HG02938 (cell line): ENCODE measurements at regions not wholly inside any gene's neighbourhood (a gene's known extent, or its start where the extent isn't known, plus 50 kb on each side); places are given as distances from the start of the nearest gene placed in this dataset.
"Not testable (repeated sequence)": the region's sequence is repeated elsewhere in the genome, so short reads cannot be mapped to it uniquely, and the experiment has no call there.

Experiments
- ATAC-seq: cut with Tn5 transposase; IDR thresholded peaks from one replicate; pipeline ENCODE4 v1.9.1; 2021; ENCODE audit warnings: mild to moderate bottlenecking, moderate library complexity; ENCODE audit not compliant: unreplicated experiment

DNA sequence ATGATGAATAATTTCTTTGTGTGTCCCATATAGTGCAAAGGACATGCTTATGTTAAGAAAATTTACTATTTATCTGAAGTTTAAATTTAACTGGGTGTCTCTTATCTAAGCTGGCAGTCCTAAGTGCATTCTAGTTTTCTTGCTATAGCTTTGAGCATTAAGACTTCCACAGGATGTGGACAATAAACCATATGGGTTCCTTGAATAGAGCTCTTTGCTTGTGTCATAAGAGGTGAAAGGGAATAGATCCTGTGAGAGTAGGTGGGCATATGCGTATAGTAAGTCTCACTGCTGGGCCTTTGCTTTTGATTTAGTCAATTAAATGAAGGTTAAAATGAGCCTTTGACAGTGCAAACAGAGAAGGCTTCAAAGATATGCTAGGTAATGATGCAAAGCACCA lies 223.4 kb upstream of the GYPA start:
- ATAC-seq: no peak

DNA sequence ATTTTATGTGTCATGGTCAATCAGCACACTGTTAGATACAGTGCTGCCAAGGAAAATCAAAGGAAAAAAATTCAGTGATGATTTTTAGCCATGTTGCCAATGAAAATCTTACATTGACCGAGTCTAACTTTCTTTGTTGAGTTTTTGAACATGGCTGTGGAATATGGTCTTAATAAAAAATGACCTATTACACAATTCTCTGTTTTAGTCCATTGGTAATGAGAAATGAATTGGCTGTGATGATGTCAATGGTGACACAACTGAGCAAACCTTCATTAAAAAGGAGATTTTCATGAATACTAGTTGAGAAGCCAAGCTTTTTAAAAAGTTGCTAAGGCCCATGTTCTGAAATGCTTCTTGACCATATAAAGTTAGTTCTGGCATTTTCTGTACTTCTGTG lies 225.9 kb upstream of the GYPA start:
- ATAC-seq: no peak

DNA sequence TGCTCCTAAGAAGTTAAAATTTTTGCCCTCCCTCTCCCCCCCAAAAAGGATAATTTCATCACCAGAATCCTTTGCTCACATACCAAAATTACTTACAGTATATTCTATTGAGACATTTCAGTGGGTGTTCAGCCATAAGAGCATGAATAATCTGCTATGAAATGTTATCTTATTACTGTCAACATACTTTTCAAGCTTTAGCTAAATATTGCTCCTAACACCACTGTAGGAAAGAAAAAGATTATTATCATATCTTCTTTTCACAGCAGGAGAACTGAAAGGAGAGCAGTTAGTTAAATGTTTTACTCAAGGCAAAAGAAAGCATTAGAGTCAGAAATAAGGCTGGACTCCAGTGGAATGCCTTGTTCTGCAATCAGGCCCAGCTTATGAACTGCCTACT lies 231.0 kb upstream of the GYPA start:
- no peak for ATAC-seq

DNA sequence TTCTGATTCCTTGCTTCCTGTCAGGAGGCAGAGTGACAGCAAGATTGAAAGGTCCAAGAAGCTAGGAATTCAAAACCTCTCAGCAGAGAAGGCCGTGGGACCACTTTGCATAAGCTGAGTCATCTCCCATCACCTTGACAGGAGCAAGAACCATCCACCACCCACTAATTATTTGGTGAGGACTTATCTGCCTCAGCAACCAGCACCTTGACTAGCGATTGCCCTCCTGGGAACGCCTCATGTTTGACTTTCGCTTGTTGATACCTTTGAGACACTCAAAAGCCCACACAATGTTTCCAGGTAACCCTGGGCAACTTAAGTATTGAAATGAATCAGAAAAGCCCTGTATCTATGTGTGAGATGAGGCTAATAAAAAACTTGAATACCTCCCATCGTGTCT lies 233.5 kb upstream of the GYPA start:
- ATAC-seq: peak; percentile 94

DNA sequence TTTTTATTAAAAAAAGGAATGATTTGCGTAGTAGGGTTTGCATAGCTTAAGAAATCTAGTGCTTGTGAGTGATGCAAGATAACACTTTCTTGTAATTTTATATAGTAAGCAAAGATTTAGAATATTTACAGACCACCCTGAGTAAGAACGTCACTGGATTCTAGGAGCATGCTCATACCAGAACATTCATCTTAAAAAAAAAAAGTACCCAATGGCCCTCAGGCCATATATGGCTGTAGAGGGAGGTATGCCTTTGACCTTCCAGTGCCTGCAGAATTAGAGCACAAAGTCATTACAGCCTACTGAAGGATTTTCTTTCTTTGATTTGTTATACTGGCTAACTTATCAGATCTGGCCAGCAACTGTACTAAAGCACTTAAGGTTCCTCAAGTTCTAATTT lies 236.3 kb upstream of the GYPA start:
- ATAC-seq: no peak

DNA sequence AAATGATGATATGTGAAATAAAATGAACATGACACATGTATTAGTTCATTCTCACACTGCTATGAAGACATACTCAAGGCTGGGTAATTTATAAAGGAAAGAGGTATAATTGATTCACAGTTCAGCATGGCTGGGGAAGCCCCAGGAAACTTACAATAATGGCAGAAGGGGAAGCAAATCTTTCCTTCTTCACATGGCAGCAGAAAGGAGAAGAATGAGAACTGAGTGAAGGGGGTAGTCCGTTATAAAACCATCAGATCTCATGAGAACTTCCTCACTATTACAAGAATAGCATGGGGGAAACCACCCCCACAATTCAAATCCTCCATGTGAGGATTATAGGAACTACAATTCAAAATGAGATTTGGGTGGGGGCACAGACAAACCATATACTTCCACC lies 243.9 kb upstream of the GYPA start:
- ATAC-seq: no peak

DNA sequence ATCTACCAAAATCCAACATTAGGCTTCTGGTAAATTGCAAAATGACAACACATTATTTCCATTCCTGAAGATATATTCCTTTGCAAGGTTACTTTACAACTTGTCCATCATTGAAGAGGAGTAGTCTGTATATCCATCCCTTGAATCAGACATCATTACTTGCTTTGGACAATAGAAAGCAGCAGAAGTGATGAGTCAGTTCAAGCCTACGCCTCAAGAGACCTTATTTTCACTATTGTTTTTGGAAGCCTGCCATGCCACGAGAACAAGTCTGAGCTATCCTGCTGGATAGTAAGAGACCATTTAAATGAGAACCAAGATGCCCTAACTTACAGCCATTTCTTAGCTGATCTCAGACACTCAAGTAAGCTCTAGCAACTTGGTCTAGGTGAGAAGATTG lies 246.0 kb upstream of the HHIP start:
- ATAC-seq: peak; percentile 97

DNA sequence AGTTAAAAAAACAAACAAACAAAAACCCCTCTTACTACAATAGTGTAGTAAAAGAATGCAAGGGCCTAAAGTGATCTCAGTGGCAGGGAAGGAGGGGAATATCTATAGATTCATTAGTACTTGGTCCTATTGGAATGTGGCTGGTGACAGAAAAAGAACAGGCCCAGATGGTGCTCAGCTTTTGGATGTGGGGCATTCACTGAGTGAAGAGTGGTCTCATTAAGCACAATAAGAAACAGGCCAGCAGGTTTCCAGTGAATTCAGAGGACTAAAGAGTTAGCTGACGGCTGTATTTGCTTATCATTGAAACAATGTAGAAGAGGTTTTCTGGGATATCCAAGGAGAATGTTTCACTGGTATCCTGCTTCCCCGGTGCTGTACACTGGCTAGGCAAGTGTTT lies 243.8 kb upstream of the HHIP start:
- no peak for ATAC-seq

DNA sequence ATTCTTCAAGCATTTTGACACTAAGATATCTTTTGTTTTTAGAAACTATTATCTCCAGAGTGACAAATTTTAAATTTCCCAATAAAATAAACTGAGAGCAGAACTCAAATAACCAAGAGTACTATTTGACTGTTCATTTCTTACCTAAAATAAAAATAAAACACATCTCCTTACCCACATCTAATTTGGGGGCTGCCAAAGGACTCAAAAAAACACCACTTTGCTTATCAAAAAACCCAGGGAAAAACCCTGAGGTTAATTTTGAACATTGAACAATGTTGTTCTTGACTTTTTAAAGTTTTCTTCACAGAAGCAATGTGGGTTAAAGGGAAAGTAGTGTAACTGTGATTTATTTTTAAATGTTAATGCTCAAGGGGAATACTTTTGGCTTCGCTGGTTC lies 243.0 kb upstream of the HHIP start:
- ATAC-seq: no peak

DNA sequence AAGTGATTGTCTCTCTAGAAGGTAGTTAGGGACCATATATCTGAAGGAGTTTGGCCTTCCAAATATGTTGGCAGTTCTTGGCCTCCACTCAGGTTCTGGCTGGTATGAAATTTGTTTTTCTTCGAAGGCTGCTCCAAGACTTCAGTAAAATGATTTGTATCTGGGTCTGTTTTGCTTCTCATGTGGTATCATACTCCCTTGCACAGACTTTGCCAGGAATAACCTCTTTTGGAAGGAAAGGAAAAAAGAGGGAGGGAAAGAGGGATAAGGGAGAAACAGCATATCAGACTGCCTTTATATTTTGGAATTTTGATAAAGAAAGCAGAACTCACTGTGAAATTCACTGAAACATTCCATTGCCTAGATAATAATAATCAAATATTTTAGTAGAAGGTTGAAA lies 242.1 kb upstream of the HHIP start:
- ATAC-seq: no peak

DNA sequence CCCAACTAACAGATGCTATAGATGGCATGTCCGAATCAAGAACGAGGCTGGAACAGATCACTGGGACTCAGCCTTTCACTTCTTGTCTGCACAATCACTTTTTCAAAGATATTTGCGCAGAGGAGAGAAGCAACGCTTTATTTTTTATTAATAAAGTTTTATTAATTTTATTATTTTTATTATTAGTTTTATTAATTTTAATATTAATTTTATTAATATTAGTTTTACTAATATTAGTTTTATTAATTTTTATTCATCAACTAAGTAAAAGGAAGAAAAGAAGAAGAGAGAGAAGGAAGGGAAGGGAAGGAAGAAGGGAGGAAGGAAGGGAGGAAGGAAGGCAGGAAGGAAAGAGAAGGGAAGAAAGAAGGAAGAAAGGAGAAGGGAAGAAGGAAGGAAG lies 236.4 kb upstream of the HHIP start:
- ATAC-seq: no peak

DNA sequence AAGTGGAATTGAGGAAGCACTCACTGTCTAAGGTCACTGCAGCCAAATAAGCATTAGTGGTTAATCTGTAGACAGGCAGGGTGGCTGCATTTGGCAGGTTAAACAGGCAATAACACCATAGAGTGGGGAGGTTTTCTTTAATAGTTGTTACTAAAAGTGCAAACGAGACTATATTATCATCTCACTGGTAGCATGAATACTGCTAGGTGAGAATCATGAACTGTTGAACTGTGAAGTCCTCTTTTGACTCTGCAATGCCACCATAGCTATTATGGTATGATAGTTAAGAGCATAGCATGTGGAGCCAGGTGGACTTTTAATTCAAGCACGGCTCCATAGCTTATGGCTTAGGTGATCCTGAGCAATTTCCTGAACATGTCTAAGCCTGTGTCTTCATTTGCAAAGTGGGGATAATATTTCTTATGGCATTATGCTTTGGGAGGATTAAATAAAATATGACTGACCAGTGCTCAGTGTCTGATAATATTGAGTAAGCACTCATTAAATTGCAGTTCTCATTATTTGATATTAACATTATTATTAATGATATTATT lies 235.6 kb upstream of the HHIP start:
- ATAC-seq: no peak

DNA sequence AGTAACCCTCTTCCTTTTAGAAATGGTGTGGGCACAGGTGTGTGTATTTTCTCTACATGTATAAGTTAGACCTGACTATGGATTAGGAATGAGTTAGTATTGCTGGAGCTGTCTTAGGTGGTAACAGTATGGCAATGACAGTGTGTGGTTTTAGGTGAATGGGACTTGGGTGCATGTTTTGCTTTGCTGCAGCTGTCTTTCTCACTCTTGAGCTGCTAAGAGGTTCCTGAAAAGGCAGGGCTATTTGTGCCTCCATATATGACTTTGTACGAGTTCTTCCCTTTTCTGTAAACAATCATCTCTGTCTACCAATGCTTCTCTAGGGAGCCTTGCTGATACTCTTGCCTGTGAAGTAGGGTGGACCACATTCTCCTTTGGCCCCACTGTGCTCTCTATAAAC lies 234.8 kb upstream of the HHIP start:
- no peak for ATAC-seq

DNA sequence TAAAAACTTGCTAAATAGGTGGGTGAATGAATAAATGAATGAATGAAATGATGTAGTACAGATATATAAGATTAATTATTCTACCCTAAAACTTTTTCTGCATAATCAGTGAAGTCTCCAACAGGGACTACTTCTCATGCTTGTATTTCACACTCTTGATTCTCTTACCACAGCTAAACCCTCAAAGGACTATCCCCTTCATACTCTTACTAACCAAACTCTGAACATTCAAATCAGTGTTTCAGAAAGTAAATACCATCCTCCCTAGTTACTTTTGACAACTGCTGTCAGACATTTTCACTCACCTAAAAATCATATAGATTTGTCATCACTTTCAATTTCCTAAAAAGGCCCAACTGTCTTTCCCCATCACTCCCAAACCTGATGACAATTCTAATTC lies 234.3 kb upstream of the HHIP start:
- ATAC-seq: peak; percentile 66

DNA sequence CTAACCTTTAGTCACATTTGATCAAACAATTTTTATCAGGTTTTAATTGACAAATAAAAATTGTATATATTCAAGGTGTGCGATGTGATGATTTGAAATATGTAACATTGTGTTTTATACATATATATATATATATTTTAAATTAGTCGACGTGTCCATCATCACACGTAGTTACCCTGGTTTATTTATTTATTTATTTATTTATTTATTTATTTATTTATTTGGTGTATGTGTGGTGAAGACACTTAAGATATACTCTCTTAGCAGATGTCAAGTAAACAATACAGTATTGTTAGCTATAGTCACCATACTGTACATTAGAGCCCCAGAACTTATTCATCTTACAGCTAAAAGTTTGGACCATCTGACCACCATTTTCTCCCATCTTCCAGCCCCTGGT lies 224.9 kb upstream of the HHIP start:
- ATAC-seq: no peak

DNA sequence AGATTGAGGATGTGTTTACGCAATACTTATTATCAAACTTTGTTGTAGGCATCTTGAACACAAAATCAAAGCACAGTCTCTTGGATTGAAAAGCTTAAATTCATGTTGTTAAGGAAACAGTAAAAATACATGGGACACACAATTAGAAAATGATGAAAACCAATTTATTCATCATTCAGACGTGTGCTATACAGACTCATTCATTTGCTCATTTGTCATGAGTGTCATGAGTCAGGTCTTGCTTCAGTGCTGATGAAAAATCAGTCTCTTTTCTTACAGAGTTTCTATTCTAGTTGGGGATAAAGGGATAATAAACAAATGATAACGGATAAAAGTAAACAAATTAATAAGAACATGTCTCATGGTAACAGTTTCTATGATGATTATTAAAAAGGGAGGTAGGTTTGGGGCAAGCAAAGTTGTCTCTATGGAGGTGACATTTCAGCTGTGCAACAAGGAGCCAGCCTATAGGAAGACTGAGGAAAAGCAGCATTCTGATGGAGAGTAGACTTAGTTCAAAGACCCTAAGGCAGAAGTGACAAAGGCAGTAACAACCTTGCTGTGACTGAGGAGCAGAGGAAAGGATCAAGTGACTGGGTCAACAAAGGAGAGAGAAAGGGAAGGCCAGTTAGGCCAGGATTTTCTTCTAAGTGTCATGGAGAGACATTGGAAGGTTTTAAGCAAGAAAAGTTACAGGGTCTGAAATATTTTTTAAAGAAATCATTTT lies 224.0 kb upstream of the HHIP start:
- no peak for ATAC-seq

DNA sequence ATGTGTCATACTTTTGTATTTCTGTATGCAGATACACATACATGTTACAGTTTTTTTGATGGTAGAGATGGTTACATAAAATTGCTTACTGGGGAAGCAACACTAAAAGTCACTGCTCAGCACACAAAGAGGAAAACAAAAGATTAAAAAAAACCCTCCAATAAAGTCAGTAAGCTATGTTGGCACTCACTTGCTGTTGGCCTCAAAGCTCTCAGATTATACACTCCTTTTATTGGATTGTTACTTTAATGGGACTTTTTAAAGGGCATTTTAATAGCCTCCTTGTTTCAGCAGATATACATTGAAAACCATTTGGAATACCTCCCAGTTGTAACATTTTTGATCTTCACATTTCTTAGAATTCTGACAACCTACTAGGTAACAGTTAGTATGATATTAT lies 222.0 kb upstream of the HHIP start:
- no peak for ATAC-seq

DNA sequence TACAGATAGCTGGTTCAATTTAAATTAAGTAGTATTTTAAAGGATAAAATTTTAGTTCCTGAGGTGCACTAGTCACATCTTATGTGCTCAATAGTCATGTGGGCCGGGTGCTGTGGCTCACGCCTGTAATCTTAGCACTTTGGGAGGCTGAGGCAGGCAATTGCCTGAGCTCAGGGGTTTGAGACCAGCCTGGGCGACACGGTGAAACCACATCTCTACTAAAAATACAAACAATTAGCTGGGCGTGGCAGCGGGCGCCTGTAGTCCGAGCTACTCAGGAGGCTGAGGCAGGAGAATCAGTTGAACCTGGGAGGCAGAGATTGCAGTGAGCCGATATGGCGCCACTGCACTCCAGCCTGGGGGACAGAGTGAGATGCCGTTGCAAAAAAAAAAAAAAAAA lies 219.9 kb upstream of the HHIP start:
- ATAC-seq: not testable (repeated sequence)

DNA sequence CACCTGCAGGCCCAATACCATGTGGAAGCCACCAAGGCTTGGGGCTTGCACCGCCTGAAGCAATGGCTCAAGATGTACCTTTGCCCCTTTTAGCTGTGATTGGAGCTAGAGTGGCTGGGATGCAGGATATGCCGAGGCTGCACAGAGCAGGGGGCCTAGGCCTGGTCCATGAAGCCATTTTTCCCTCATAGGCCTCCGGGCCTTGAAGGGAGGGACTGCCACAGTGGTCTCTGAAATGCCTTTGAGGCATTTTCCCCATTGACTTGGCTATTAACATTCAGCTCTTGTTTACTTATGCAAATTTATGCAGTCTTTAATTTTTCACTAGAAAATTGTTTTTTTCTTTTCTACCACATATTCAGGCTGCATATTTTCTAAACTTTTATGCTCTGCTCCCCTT lies 203.2 kb upstream of the HHIP start:
- ATAC-seq: no peak

DNA sequence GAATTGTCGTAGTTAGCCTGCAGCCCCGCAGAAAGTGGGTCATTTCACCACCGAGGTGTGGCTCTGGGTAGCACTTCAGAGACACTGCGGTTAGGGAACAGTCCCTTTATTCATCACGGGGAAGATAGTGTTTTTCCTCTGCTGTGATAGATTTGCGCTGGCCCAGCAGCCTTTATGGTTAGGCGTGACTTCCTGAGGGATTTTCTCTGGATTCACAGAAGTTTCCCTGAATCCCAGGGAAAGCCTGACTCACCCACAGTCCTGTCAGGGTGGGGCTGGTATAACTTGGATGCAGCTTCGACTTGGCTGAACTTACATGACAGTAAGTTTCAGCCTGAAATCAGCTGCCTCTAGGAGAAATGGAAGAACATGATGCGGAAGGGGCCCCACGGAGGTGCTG lies 196.3 kb upstream of the HHIP start:
- no peak for ATAC-seq

DNA sequence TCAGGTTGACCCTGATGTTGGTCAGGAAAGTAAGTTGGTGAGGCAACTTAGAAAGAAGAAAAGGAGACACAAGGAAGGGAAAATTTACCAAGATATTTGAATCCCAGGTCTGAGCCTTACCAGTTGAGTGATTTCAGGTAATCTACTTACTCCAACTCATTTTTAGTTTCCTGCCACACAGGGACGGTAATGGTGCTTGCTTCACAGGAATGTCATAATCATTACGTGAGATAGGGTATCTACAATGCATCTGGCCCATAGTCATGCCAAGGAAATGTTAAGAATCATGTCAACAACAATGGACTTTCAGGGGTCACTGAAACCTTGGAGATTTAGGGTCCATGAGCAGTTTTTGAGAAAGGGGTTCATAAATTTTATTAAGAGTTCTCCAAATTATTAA lies 195.4 kb upstream of the HHIP start:
- no peak for ATAC-seq

DNA sequence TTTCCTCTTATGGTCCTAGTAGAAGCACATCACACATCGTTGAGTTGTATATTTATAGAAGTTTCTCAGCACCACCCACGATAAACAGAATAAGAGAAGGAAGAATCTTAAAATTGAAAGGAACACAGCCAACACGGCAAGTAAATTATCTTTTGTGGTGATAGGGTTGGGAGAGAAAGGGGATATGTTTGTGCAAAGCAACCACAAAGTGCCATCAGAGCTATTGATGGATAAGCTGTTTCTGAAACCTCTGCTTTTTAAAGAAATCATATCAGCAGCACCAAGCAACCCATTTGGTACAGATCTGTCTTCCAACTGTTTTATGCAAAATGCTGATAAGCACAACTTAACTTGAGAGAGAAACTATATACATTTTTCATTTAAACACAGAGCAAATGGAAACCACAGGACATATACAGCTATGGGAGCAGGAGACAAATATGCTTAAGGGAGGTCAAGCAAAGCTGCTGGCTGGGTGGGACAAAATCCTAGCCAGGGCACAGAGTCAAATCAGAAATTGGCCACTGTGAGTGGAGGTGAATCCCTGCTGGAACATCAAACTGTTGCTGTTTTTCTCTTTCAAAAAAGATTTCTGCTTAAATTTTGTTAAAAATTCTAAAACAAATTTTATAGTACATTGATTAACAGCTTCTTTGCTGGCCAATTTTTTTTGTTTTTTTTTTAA lies 194.0 kb upstream of the HHIP start:
- ATAC-seq: no peak

DNA sequence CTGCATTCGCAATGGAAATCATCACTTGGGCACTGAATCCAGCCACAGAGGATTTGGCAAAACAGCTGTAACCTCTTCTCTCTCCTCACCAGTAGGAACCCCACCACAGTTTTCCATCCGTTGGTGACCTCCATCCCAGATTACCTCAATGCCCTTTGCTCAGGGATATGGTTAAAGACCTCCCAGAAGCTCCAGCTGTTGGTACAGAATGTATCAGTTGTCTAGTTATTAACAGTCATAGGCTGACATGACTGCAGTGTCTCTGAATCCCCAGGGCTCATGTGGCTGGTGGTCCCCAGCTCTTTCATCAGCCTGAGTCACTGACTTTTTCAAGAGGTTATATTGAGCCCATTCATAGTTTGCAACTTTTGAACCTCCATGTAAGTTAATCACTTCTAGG lies 189.8 kb upstream of the HHIP start:
- ATAC-seq: no peak
